GDM1 (cell line): ENCODE measurements at regions not wholly inside any gene's neighbourhood (a gene's known extent, or its start where the extent isn't known, plus 50 kb on each side); places are given as distances from the start of the nearest gene placed in this dataset.

Source experiments
- DNase-seq: peaks from one replicate; lab custom pipeline; 2025; lab: John Stamatoyannopoulos, UW

DNA sequence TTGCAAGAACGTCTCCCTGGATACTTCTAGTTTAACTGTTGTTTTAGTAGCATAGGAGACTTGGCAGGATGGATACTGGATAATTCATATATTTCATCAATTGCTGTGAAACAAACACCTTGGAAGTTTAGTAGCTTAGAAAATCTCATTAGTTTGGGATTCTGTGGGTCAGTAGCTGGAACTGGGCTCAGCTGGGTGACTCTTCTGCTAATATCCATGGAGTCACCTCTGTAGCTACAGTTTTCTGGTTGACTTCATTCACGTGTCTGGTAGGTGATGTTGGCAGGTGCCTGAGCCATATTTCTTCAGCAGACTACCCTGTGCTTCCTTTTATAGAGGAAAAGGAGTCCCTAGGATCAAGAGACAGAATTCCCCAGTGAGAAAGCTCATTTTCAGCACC, 208.9 kb upstream of the PFKP start:
- no peak for DNase-seq

DNA sequence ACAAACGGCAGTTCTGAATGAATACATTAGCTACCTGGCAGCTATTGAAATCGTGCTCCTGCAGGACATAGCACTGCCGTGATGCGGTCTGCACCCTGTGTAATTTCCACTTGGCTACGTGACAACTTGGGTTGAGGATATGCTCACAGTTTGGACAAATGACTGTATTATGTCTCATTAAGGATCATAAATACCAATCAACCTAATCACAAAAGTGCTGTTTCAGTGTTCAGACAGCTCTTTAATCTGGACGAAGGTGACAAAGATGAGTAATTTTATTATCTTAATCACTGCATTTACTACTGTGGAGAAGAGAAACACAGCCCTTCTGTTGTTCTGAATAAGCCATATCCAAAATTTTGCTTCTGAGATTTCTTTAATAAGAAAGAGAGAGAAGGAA, 210.8 kb upstream of the PFKP start:
- DNase-seq, result no peak

DNA sequence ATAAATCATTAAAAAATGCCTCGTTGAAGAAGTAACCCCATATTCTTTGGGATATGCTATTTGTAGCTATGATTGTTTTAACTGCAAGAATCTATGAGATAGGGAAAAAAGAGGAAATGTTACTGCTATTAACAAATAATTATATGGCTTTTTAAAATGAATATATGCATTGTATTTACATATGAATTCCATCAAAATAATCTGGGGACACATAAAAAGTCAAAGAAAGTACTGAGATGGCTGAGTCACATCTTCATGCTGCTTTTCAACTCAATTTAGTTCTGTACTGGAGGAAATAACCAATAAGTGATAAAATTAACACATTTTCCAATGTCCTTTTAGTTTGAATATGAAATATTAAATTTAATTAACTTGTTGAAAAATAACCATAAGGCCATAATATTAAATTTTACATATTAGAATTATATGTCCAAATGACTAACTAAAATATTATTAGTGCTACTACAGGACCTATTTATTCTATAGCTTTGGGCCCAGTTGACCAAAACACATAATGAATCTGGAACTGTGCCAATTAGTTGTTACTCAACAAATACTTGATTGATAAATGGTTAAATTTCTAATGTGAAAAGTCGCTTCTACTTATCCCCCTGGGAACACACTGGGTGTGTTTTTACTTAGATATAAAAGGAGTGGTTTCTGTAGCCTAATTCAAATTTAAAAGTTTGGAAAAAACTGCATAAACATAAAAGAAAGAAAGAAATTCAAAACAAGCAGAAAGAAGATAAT, 214.6 kb upstream of the PFKP start:
- DNase-seq, result no peak

- DNase-seq, result no peak
These were observed 215.8 kb upstream of the PFKP start for GRCh38 chr10:2851566-2851965.

DNA sequence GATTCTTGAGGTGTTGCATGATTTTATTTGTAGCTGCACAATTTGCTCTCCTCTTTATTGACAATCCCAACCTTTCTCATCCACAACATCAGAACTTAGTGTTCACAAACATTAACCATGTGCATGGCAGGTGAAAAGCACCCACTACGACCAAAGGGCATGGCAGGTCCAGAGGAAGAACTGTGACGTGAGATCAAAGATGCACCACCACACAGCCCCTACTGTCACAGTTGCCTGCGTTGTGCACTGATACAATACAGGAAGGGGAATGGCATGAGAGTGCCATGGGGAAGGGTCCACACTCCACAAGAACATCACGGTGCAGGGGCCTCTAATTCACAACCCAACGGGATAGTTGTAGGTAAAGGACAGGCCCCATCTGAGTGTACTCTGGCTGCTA, 217.1 kb upstream of the PFKP start:
- DNase-seq, result no peak

DNA sequence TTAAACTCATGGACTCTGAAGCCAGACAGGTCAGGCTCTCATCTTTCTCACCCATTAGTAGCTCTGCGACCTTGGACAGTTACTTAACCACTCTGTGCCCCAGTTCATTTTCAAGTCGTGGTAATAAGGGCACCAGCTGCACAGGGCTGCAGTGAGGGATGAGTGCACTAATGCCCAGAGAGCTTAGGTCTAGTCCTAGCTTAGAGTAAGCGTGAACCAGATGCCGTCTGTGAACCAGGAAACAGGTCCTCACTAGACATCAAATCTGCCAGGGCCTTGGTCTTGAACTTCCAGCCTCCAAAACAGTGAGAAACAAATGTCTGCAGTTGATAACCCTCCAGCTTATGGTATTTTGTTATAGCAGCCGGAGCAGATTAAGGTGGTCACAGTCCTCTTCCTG, 222.4 kb upstream of the PFKP start:
- DNase-seq, result no peak

- DNase-seq, result peak; percentile 34
These were observed 228.1 kb upstream of the PFKP start for GRCh38 chr10:2839081-2839725.

DNA sequence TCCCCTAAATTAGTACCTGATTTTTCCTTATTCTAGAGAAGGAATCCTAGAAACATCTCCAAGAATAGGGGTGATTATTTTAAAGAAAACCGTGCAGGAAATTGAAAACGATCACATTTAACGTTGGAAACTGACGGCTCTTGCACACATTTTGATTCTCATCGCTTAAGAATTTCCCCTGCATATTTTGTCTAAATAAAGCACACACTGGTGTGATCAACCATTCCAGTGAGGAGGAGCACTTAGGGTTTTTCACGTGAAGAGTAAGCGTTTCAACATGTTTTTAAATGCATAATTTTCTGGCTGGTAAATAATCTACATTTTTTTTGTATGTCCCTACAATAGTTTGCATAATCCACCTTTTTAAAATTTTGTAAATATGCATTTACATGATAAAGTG, 229.7 kb upstream of the PFKP start:
- DNase-seq, result no peak

- no peak for DNase-seq
These were observed 230.3 kb upstream of the PFKP start for GRCh38 chr10:2836921-2837662.

- no peak for DNase-seq
These were observed 233.1 kb upstream of the PFKP start for GRCh38 chr10:2834214-2834613.

DNA sequence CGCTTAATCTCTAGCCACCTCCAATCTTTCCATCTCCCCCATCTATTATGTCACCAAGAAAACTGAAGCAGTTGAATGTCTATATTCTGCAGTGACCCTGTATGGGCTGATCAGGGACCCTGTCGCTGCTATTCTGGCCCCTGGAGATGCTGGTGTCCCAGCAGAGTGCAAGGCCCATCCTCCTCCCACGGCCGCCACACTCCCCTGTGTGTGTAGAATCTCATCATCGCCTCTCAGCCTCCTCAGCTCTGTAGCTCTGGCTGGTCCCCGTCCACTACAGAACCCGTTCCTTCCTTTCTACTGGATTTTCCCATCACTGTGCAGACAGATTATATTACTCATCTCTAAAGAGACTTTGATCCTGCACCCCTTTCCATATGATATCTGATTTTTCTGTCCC, 235.8 kb upstream of the PFKP start:
- DNase-seq, result no peak

DNA sequence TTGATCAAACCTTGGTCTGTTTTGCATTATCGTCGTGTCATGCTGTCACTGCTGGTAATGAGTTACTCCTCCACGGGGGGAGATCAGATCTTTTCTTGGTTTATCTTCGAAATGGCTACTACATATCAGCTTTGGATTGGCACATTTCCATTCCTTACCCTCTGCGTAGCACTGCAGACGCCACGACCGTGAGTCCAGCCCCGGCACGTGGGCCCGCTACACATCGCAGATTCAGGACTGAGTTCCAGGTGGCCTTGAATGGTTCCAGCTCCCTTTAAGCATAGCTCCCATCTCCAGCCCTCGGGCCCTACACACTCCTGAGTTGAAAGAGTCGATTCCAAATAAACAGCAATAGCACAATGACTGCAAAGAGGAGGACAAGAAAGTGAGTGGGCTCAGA, 238.6 kb upstream of the PFKP start:
- DNase-seq, result no peak

- DNase-seq, result no peak
These were observed 240.7 kb upstream of the PFKP start for GRCh38 chr10:2826675-2827074.

DNA sequence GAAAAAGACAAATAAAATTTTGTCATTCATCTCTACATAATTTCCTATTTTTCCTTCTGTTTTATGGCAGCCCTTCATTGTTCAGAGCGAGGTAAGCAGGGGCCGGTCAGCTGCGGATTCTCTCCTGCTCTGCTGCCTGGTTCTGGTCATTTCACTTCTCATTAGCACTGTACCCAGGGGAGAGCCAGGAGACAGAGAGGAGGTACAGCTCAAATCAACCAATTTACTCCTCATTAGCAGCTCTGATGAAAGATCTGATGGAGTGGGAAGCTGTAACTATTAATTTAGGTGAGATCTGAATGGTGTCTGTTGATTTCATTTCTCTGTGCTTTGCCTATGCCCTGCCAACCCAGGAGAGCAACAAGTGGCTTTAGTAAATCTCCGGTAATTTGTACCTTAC, 241.5 kb upstream of the PFKP start:
- no peak for DNase-seq

DNA sequence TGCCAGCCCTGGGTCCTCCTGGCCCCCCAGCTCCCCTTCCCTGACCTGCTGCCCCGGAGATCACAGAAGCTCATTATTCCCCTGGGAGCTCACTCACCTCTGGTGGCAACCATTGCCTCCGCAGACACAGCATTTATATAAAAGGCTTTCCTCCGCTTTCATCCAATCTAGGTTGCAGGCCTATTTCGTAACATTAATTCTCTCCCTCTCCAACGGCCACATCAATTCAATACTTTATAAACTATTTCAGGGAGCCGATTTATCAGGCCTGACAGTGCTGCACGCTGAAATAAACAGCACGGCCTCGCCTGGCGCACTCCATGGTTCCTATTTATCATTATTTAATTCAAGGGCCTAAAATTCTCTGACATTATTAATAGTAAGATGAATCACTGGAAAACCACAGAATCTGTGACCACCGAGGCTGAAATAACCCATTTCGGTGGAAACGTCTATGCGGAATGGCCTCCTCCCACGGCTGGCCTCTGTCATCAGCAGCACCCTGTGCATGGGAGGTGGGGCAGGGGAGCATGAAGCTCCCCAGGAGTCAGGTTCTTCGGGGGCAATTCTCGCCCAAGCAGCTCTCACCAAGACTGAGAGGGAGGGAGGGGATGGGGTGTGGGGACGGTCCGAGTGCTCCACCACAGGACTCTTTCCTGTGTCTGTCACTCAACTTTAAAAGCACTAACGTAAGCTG, 249.3 kb upstream of the PFKP start:
- DNase-seq, result no peak

GRCh38 chr10:2813693-2814092, 253.7 kb upstream of the PFKP start:
- DNase-seq, result no peak

GRCh38 chr10:2813286-2813685, 254.1 kb upstream of the PFKP start:
- DNase-seq, result no peak

- no peak for DNase-seq
These were observed 254.7 kb upstream of the PFKP start for GRCh38 chr10:2812631-2813030.

GRCh38 chr10:2800178-2800577, 267.2 kb upstream of the PFKP start:
- no peak for DNase-seq

GRCh38 chr10:2798336-2799022, 268.9 kb upstream of the PFKP start:
- no peak for DNase-seq

- no peak for DNase-seq
These were observed 275.4 kb upstream of the PFKP start for GRCh38 chr10:2791774-2792443.
